ENCODE measurements at regions not wholly inside any gene's neighbourhood (a gene's known extent, or its start where the extent isn't known, plus 50 kb on each side); places are given as distances from the start of the nearest gene placed in this dataset.
A peak's percentile ranks its signal among the peaks of the same experiment; 100 is the strongest.

- DNase-seq (ENCODE audit: low spot score), result no peak
- no peak for TF ChIP-seq CTCF (IDR thresholded peaks at IDR 0.05; ENCODE audit: poor library complexity, severe bottlenecking)
Observed at GRCh38 chr3:162777118-162777517, 1280.5 kb downstream of the OTOL1 start.

GRCh38 chr3:162780313-162780712 lies 1283.7 kb downstream of the OTOL1 start:
- H3K36me3 ChIP-seq (ENCODE audit: low read depth), result no peaks in the 10 kb centered on the region
- ATAC-seq (ENCODE audit: low read depth) (no peak), DNase-seq (ENCODE audit: low spot score) (no peak)
- no peaks in the 10 kb centered on the region for H3K27me3 ChIP-seq (ENCODE audit: insufficient read depth, poor library complexity, severe bottlenecking)
- H3K27ac ChIP-seq (ENCODE audit: poor library complexity, severe bottlenecking), result no peak overlapping the region
- H3K4me3 ChIP-seq (ENCODE audit: severe bottlenecking), result no peak overlapping the region
- no peaks in the 10 kb centered on the region for H3K4me1 ChIP-seq (ENCODE audit: insufficient read depth, poor library complexity, severe bottlenecking)
- no peaks in the 10 kb centered on the region for H3K9me3 ChIP-seq (ENCODE audit: severe bottlenecking)
- TF ChIP-seq CTCF (IDR thresholded peaks at IDR 0.05; ENCODE audit: poor library complexity, severe bottlenecking), result no peak

More at GRCh38 chr3:162777118-162777517, 1280.5 kb downstream of the OTOL1 start:
- Histone ChIP-seq H3K36me3 (ENCODE audit: low read depth) (no peaks in the 10 kb centered on the region), H3K27ac (ENCODE audit: poor library complexity, severe bottlenecking) (no peak overlapping the region), H3K4me1 (ENCODE audit: insufficient read depth, poor library complexity, severe bottlenecking) (no peaks in the 10 kb centered on the region), H3K27me3 (ENCODE audit: insufficient read depth, poor library complexity, severe bottlenecking) (no peaks in the 10 kb centered on the region), H3K9me3 (ENCODE audit: severe bottlenecking) (no peaks in the 10 kb centered on the region), H3K4me3 (ENCODE audit: severe bottlenecking) (no peak overlapping the region)
- ATAC-seq (ENCODE audit: low read depth), result no peak

- TF ChIP-seq CTCF (IDR thresholded peaks at IDR 0.05; ENCODE audit: poor library complexity, severe bottlenecking), result peak; percentile 26
- no peaks in the 10 kb centered on the region for H3K9me3 ChIP-seq (ENCODE audit: severe bottlenecking)
- DNase-seq (ENCODE audit: low spot score) (no peak), ATAC-seq (ENCODE audit: low read depth) (no peak)
- H3K4me3 ChIP-seq (ENCODE audit: severe bottlenecking), result no peak overlapping the region
- H3K36me3 ChIP-seq (ENCODE audit: low read depth), result no peaks in the 10 kb centered on the region
- H3K27ac ChIP-seq (ENCODE audit: poor library complexity, severe bottlenecking), result no peak overlapping the region
- no peaks in the 10 kb centered on the region for H3K4me1 ChIP-seq (ENCODE audit: insufficient read depth, poor library complexity, severe bottlenecking)
- no peaks in the 10 kb centered on the region for H3K27me3 ChIP-seq (ENCODE audit: insufficient read depth, poor library complexity, severe bottlenecking)
Observed at GRCh38 chr3:162799910-162800309, 1303.3 kb downstream of the OTOL1 start.

GRCh38 chr3:162802228-162802965 lies 1305.8 kb downstream of the OTOL1 start:
- no peak for DNase-seq (ENCODE audit: low spot score)
- H3K27ac ChIP-seq (ENCODE audit: poor library complexity, severe bottlenecking), result no peak overlapping the region
- no peaks in the 10 kb centered on the region for H3K36me3 ChIP-seq (ENCODE audit: low read depth)
- no peaks in the 10 kb centered on the region for H3K4me1 ChIP-seq (ENCODE audit: insufficient read depth, poor library complexity, severe bottlenecking)
- no peaks in the 10 kb centered on the region for H3K9me3 ChIP-seq (ENCODE audit: severe bottlenecking)
- no peak overlapping the region for H3K4me3 ChIP-seq (ENCODE audit: severe bottlenecking)
- ATAC-seq (ENCODE audit: low read depth), result no peak
- no peak for TF ChIP-seq CTCF (IDR thresholded peaks at IDR 0.05; ENCODE audit: poor library complexity, severe bottlenecking)
- no peaks in the 10 kb centered on the region for H3K27me3 ChIP-seq (ENCODE audit: insufficient read depth, poor library complexity, severe bottlenecking)

GRCh38 chr3:162810776-162811175 lies 1314.2 kb downstream of the OTOL1 start:
- no peak for TF ChIP-seq CTCF (IDR thresholded peaks at IDR 0.05; ENCODE audit: poor library complexity, severe bottlenecking)
- Histone ChIP-seq H3K36me3 (ENCODE audit: low read depth) (no peaks in the 10 kb centered on the region), H3K4me1 (ENCODE audit: insufficient read depth, poor library complexity, severe bottlenecking) (no peaks in the 10 kb centered on the region), H3K27ac (ENCODE audit: poor library complexity, severe bottlenecking) (no peak overlapping the region), H3K4me3 (ENCODE audit: severe bottlenecking) (no peak overlapping the region), H3K27me3 (ENCODE audit: insufficient read depth, poor library complexity, severe bottlenecking) (no peaks in the 10 kb centered on the region), H3K9me3 (ENCODE audit: severe bottlenecking) (no peaks in the 10 kb centered on the region)
- DNase-seq (ENCODE audit: low spot score) (no peak), ATAC-seq (ENCODE audit: low read depth) (no peak)

Measured in RWPE2 (cell line).